AG04449 (cell line): ENCODE measurements at regions not wholly inside any gene's neighbourhood (a gene's known extent, or its start where the extent isn't known, plus 50 kb on each side); places are given as distances from the start of the nearest gene placed in this dataset.

ENCODE experiments used
- CTCF ChIA-PET: fragments of 350-600 bp; formaldehyde crosslinking; extraction: SDS; loops from one replicate; lab custom pipeline; 2021; ENCODE audit warnings: antibody characterized with exemption; lab: Yijun Ruan, JAX
- POLR2A ChIA-PET: fragments of 400-600, 350-600 bp; formaldehyde crosslinking; extraction: SDS; loops from one replicate; lab custom pipeline; 2020; ENCODE audit warnings: antibody characterized with exemption, inconsistent platforms; lab: Yijun Ruan, JAX
- DNase-seq: peaks from one replicate; pipeline ENCODE4 v3.0.0-alpha.2; 2010; ENCODE audit warnings: low read depth, low spot score
- H3K4me3 ChIP-seq: 2 replicates; pipeline ENCODE4 v1.5.1; 2011; ENCODE audit warnings: low read depth, mild to moderate bottlenecking, control low read depth, low read length
- TF ChIP-seq, protein P1 (sequence below): IDR thresholded peaks from one replicate; pipeline ENCODE4 v1.5.1; 2011; ENCODE audit warnings: mild to moderate bottlenecking, moderate library complexity, low read length, control low read depth, inconsistent platforms; ENCODE audit not compliant: insufficient read depth; ENCODE audit errors: missing control alignments

- H3K4me3 ChIP-seq: no peak overlapping the region
- ChIA-PET POLR2A (no interaction called here), CTCF (no interaction called here)
- DNase-seq: no peak
- TF ChIP-seq, protein P1, sequence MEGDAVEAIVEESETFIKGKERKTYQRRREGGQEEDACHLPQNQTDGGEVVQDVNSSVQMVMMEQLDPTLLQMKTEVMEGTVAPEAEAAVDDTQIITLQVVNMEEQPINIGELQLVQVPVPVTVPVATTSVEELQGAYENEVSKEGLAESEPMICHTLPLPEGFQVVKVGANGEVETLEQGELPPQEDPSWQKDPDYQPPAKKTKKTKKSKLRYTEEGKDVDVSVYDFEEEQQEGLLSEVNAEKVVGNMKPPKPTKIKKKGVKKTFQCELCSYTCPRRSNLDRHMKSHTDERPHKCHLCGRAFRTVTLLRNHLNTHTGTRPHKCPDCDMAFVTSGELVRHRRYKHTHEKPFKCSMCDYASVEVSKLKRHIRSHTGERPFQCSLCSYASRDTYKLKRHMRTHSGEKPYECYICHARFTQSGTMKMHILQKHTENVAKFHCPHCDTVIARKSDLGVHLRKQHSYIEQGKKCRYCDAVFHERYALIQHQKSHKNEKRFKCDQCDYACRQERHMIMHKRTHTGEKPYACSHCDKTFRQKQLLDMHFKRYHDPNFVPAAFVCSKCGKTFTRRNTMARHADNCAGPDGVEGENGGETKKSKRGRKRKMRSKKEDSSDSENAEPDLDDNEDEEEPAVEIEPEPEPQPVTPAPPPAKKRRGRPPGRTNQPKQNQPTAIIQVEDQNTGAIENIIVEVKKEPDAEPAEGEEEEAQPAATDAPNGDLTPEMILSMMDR: no peak
Measured at GRCh38 chr6:92130944-92131343, 1288.4 kb downstream of the EPHA7 start.

DNA sequence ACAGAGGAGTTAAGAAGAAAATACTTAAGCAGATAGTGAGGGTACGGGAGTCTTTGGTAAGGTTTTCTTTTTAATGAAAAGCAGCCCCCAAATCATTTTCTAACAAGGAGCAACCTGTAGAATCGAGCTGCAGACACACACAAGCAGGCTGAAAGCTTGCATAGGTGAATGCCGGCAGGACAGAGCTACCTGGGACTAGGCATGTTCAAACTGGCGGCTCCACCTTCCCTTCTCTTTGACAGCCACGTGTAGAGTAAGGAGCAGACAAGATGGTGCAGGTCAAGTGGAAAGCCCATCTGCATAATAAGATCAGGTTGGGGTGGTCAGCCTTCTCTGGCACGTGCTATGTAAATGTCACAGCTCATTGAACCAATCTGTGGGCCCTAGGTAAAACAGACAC is 1292.4 kb downstream of the EPHA7 start:
- DNase-seq: no peak
- TF ChIP-seq, protein P1: no peak
- CTCF ChIA-PET: no interaction called here
- POLR2A ChIA-PET: no interaction called here
- no peak overlapping the region for H3K4me3 ChIP-seq

- H3K4me3 ChIP-seq: no peak overlapping the region
- no peak for DNase-seq
- POLR2A ChIA-PET: no interaction called here
- TF ChIP-seq, protein P1: no peak
- CTCF ChIA-PET: no interaction called here
Measured at GRCh38 chr6:92126088-92126487, 1293.3 kb downstream of the EPHA7 start.

- TF ChIP-seq, protein P1: no peak
- H3K4me3 ChIP-seq: no peak overlapping the region
- DNase-seq: no peak
- POLR2A ChIA-PET: no interaction called here
- CTCF ChIA-PET: no interaction called here
Measured at GRCh38 chr6:92125681-92126080, 1293.7 kb downstream of the EPHA7 start.

- H3K4me3 ChIP-seq: no peak overlapping the region
- ChIA-PET POLR2A (no interaction called here), CTCF (no interaction called here)
- no peak for DNase-seq
- TF ChIP-seq, protein P1: no peak
Measured at GRCh38 chr6:92124200-92124651, 1295.1 kb downstream of the EPHA7 start.

DNA sequence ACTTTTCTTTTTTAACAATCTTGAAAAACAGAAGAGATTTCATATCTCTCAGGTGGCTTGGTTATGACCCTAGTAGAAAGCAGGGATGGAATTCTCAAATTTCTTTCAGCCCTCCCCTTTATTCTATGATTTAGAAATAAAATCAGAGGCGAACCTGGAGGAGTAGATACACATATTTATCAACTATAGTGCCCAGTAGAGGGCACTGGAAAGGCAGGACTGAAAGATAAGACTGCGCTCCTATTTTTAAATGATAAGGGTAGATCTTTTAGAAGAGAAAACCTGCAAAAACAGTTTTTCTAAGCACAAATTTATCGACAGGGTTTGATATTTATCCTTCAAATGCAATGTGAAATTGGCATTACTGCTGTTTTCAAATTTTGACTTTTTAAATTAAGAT is 1296.6 kb downstream of the EPHA7 start:
- TF ChIP-seq, protein P1: no peak
- no peak for DNase-seq
- POLR2A ChIA-PET: no interaction called here
- H3K4me3 ChIP-seq: no peak overlapping the region
- CTCF ChIA-PET: no interaction called here
